ENCODE measurements at regions not wholly inside any gene's neighbourhood (a gene's known extent, or its start where the extent isn't known, plus 50 kb on each side); places are given as distances from the start of the nearest gene placed in this dataset.

GRCh38 chr7:145718129-145718528 is 398.5 kb upstream of the CNTNAP2 start:
- no peak for TF ChIP-seq CREB1 (IDR thresholded peaks at IDR 0.05; ENCODE audit: low read depth)

GRCh38 chr7:145700488-145700887 is 416.1 kb upstream of the CNTNAP2 start:
- no peak for TF ChIP-seq CEBPB (IDR thresholded peaks at IDR 0.05)
- TF ChIP-seq TAF1 (IDR thresholded peaks at IDR 0.05; ENCODE audit: low read depth), result no peak
- no peak for TF ChIP-seq RAD21 (IDR thresholded peaks at IDR 0.05; ENCODE audit: low read depth)
- no peak for TF ChIP-seq CREB1 (IDR thresholded peaks at IDR 0.05; ENCODE audit: low read depth)
- TF ChIP-seq ZBTB7A (IDR thresholded peaks at IDR 0.05; ENCODE audit: low read depth), result no peak
- TF ChIP-seq NFIC (IDR thresholded peaks at IDR 0.05), result no peak
- TF ChIP-seq TCF12 (IDR thresholded peaks at IDR 0.05; ENCODE audit: low read depth), result no peak

- TF ChIP-seq YY1 (IDR thresholded peaks at IDR 0.05; ENCODE audit: low read depth) (no peak), CEBPB (IDR thresholded peaks at IDR 0.05) (no peak), ZBTB7A (IDR thresholded peaks at IDR 0.05; ENCODE audit: low read depth) (no peak), USF1 (IDR thresholded peaks at IDR 0.05) (no peak)
Measured at GRCh38 chr7:145698526-145699262, 417.9 kb upstream of the CNTNAP2 start.

GRCh38 chr7:145696071-145696470 is 420.5 kb upstream of the CNTNAP2 start:
- TF ChIP-seq TCF12 (IDR thresholded peaks at IDR 0.05; ENCODE audit: low read depth) (no peak), NFIC (IDR thresholded peaks at IDR 0.05) (no peak), REST (IDR thresholded peaks at IDR 0.05; ENCODE audit: low read depth) (no peak), CREB1 (IDR thresholded peaks at IDR 0.05; ENCODE audit: low read depth) (no peak), USF1 (IDR thresholded peaks at IDR 0.05) (no peak), MAX (IDR thresholded peaks at IDR 0.05) (no peak), TAF1 (IDR thresholded peaks at IDR 0.05; ENCODE audit: low read depth) (no peak), FOXM1 (IDR thresholded peaks at IDR 0.05; ENCODE audit: borderline replicate concordance, low read depth) (no peak), YY1 (IDR thresholded peaks at IDR 0.05; ENCODE audit: low read depth) (no peak), CEBPB (IDR thresholded peaks at IDR 0.05) (no peak), RAD21 (IDR thresholded peaks at IDR 0.05; ENCODE audit: low read depth) (no peak), ZBTB7A (IDR thresholded peaks at IDR 0.05; ENCODE audit: low read depth) (no peak), EP300 (IDR thresholded peaks at IDR 0.05; ENCODE audit: borderline replicate concordance) (no peak), EGR1 (IDR thresholded peaks at IDR 0.05) (no peak), TEAD4 (IDR thresholded peaks at IDR 0.05) (no peak)

GRCh38 chr7:145692237-145692950 is 424.2 kb upstream of the CNTNAP2 start:
- TF ChIP-seq ZBTB7A (IDR thresholded peaks at IDR 0.05; ENCODE audit: low read depth) (no peak), REST (IDR thresholded peaks at IDR 0.05; ENCODE audit: low read depth) (no peak), EGR1 (IDR thresholded peaks at IDR 0.05) (no peak), TEAD4 (IDR thresholded peaks at IDR 0.05) (no peak), CREB1 (IDR thresholded peaks at IDR 0.05; ENCODE audit: low read depth) (no peak), USF1 (IDR thresholded peaks at IDR 0.05) (no peak), TCF12 (IDR thresholded peaks at IDR 0.05; ENCODE audit: low read depth) (no peak), TAF1 (IDR thresholded peaks at IDR 0.05; ENCODE audit: low read depth) (no peak), FOXM1 (IDR thresholded peaks at IDR 0.05; ENCODE audit: borderline replicate concordance, low read depth) (no peak), YY1 (IDR thresholded peaks at IDR 0.05; ENCODE audit: low read depth) (no peak), EP300 (IDR thresholded peaks at IDR 0.05; ENCODE audit: borderline replicate concordance) (no peak), RAD21 (IDR thresholded peaks at IDR 0.05; ENCODE audit: low read depth) (no peak)

All from Ishikawa (cell line).